ENCODE measurements at regions not wholly inside any gene's neighbourhood (a gene's known extent, or its start where the extent isn't known, plus 50 kb on each side); places are given as distances from the start of the nearest gene placed in this dataset.
"Not testable (repeated sequence)": the region's sequence is repeated elsewhere in the genome, so short reads cannot be mapped to it uniquely, and the experiment has no call there.

DNA sequence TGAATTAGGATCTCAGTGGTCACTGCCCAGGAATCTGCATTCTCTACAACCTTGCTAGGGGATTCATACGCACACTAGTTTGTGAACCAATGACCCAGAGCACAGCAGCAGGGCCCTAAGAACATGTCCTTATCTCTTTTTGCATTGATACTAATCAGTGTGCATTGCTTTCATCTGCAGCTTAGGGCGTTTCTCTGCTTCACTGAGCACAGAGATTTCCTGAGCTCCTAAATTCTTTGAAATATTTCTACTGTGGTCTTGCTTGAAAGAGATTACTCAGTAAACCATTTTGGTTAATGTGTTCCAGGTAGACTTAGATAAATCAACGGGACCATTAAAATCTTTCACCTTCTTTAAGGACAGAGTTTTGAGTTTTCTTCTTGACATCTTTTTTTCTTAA is 351.3 kb upstream of the KITLG start:
- DNase-seq = no peak

DNA sequence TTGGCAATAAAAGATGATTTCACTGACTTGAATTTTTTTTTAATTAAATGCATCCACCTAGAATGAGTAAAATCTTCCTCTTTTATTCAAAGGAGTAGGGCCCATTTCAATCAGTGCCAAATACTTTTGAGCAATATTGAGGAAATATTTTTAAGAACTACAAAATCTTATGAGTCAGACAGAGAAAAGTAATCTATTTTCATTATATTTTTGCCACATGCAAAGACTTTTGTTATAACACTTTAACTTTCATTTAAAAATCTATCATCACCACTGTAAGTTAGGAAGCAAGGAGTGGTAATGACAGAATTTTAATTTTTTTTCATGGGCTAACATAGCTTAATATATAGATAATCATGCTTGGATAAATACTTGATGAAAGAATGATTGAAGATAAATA is 345.2 kb upstream of the KITLG start:
- no peak for DNase-seq

DNA sequence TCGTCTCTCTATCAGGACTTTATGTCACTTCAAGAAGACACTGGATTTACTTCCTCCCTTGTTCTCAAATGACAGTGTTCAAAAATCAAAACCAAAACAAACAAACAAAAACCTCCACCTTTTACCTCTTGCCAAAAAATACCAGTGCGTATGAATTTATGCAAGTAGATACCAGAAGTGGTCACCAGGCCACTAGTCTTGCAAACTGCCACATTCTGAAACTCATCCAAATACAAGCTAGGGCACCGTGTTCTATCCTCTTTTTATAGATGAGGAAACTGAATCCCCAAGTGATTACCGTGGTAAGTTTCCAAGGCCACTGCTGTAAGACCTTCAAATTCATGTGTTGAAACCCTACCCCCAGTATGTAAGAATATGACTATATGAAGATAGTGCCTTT is 343.9 kb upstream of the KITLG start:
- DNase-seq = no peak

DNA sequence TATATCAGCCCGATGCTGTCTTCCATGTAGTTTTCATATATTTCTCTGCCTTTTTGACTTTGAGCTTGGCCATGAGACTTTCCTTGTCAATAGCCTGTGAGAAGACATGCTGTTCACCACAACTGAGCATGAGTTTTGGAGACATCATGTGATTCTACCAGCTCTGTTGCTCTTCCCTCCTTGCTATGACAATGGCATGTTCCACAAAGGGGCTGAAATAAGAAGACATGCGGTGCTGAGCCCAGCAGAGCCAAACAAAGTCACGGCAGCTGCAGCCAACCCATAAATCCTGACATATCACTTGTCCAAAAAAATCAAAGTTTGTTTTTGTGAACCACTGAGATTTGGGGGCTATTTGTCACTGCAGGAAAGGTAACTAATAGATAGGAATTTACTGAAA is 343.4 kb upstream of the KITLG start:
- no peak for DNase-seq

DNA sequence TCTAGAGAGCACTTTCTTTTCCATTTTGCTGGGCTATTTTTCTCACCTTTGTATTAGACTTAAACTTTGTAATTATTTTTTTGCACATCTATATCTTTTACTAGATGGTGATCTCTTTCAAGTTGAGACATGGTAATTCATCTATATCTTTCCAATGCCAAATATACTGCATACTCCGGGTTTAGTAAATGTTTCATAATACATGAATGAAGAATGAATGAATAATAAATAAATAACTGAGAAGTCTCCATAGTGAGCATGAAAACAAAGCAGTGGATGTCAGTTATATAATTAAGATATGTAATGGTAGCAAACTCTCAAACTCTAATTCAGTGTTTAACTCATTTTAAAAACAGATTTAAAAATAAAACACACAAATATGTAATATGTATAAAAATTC is 342.5 kb upstream of the KITLG start:
- DNase-seq = no peak

DNA sequence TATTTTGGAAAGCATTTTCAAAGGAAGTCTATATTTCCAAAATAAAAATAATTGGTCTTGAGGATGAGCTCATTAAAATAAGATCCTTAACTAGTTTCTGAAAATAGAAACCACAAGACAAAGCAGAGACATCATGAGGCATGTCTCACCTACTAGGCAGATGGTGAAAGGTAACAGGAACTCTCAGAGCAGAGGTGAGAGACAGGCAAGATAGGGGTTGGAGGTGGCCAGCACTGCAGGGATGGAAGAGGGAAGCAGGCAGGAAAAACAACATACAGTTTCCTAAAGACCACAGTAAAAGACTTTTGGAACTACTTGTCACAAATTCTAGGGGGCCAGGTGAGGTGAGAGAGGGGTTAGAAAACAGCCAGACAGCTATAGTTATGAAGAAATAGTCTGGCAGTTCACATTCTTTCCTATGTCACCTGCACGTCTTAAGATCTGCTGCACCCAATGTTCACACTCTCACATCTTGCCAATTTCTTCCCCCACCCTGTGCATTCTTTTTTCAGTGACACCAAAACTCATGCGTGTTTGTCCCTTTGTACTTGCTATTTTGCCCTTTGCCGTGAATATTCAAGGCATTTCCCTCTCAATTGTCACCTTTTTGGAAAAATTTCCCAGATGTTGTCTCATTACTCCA is 341.7 kb upstream of the KITLG start:
- no peak for DNase-seq

DNA sequence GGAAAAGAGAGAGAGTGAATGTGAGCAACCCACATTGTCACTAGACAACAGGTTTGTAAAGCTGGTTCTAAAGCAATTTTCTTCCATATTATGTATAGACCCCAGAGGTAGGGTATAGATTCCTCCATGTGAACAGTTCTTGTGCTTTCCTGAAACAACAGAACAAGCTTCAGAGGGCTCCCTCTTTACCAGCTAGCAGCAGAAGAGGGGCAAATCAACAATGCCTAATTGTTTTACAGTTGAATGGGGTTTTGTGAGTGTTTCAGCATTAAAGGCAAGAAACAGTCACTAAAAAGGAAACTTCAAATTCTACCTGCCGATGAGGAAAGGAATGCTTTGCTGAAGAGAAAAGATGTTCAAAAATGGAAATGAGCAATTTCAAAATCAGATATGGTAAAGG is 341.2 kb upstream of the KITLG start:
- no peak for DNase-seq

DNA sequence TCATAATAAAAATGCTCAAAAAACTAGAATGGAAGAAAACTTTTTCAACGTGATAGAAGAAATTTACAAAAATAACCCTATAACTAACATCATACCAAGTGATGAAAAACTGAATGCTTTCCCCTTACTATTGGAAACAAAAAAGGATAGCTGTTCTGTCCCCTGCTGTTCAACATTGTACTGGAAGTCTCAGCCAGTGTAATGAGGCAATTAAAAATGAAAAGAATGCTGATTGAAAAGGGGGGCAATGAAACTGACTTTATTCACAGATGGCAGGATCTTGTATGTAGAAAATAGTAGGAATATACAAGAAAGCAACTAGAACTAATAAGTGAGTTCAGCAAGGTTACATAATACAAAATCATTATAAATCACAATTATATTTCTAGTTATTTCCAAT is 337.9 kb upstream of the KITLG start:
- no peak for DNase-seq

DNA sequence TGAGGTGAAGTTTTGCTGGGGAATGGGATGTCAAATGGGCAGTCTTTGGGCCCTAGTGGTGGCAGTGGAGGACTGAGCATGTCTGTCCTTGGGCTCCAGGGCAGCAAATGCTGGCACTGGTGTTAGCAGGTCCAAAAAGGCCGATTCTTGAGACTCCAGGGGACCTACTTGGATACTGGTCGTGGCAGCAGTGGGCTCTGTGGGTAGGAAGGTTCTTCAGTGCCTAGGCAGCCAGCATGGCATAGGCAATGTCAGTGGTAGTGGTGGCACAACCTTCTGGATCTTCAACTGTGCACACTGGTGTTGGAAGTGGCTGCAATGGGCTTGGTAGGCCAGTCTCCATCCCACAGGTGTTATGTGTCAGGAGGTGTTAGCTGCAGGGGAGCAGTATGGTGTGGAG is 334.7 kb upstream of the KITLG start:
- DNase-seq = no peak

DNA sequence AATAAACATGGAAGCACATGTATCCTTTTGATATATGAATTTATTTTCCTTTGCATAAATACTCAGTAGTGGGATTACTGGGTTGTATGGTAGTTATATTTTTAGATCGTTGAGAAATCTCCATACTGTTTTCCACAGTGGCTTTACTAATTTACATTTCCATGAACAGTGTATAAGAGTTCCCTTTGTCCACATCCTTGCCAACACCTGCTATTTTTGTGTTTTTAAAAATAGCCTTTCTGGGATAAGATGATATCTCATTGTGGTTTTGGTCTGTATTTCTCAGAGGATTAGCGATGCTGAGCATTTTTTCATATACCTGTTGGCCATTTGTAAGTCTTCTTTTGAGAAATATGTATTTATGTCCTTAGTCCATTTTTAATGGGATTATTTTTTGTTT is 329.2 kb upstream of the KITLG start:
- no peak for DNase-seq

DNA sequence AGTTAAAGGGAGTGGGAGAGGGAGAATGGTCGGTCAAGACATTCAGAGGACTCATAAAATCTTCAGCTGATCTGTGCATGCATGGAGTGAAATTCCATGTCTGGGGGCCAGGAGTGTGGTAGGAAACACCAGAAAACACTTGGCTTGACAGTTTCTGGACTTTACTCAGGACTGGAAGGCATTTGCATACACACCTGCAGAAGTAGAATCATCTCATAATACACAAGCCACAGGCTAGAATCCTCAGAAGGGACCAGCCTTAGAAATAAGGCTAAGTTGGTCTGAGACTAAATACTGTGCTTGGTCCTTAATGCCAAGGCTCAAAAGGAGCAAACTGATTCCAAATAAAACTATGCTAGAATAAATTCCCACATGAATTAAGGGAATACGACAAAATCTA is 328.1 kb upstream of the KITLG start:
- no peak for DNase-seq

DNA sequence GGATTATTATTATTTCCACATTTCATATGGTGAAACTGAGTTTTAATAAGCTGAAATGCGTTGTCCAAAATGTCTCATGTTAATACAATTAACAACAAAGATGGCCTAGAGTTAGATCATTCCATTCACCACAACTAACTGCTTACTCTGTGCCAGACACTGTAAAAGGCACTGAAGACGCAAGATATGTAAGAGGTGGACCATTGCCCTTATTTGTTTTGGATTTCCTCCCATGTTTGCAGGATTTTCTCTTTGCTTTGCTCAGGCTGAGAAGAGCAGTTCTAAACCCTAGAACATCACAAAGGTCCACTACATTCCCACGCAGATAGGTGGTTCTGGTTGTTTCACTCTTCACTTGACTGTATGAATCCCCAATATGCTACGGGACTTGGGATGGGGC is 324.4 kb upstream of the KITLG start:
- no peak for DNase-seq

DNA sequence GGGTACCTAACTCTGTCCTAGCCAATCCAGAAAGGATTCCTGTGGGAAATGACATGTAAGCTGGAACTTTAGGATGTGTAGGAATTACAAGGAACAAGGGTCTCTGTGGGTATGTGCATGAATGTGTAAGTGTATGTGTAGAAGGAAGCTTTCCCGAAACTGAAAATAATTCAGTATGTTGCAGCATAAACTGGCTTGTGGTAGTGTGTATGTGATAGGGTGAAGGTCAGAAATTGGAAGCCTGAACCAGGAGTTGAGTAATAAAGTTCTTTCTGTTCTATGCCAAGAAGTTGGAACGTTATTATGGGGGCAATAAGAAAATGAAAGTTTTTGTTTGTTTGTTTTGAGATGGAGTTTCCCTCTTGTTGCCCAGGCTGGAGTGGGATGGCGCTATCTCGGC is 323.1 kb upstream of the KITLG start:
- DNase-seq = no peak

DNA sequence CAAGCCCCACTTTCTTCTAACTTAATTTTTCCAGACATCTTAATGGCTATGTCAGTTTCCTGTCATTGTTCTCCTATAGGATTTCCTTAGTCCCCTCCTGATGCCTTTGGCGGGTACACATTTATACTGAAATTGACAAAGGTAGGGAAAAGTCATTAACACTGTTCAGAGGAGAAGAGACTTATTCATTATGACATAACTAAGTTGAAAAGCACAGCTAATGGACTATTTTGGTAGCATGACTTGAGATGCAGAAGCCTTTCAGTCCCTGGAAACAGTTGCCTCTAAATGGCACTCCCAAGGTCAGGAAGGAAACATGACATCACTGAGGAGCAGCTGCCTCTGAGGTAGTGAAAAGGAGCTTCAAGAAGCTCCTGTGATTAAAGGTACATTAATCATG is 317.5 kb upstream of the KITLG start:
- no peak for DNase-seq

DNA sequence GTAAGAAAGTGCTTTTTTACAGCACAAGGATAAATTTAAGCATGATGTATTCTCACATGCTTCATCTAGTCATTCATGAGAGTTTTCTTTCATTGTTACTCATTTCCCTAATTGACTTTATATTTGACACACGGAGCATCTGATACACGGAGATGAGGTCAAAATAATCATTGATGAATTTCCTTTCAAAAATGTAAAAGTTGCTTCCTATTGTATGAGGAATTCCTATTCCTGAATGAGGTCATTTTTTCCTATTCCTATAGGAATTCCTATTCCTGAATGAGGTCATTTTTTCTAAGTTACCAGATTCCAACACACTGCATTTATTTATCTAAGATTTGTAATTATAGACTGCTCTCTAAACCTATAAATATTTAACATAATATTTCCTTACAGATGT is 316.7 kb upstream of the KITLG start:
- no peak for DNase-seq

DNA sequence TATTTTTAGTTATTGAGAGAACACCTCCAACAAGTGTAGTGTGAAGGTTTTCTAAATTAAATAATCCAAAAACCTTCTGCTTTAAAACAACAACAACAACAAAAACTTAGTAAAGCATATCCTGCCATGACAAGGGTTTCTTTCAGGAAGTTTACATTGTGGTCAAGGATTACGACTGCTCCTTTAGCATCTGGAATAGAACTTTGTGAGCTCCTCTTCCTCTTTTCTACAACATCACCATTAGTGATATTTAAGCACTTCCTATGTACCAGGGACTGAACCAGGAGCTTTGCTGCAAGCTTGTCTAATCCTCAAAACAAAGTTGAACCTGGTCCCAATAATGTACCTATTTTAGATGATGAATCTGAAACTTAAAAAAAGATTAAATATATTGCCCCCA is 315.4 kb upstream of the KITLG start:
- no peak for DNase-seq

DNA sequence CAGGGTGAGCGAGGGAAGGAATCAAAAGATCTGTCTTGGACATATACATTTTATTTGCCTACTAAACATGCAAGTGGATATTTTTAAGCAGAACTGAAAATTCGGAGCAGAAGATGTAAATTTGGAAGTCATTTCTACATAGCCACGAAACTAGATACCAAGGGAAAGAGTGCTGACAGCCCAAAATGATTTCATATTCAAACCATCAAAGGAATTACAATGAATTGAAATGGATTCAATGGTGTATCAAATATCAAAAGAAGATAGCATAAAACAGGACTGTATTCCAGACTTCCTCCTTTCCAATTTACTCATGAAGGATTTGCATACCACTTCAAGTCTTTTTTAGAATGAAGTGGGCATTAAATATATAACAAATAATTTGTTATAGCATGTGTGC is 313.5 kb upstream of the KITLG start:
- no peak for DNase-seq

DNA sequence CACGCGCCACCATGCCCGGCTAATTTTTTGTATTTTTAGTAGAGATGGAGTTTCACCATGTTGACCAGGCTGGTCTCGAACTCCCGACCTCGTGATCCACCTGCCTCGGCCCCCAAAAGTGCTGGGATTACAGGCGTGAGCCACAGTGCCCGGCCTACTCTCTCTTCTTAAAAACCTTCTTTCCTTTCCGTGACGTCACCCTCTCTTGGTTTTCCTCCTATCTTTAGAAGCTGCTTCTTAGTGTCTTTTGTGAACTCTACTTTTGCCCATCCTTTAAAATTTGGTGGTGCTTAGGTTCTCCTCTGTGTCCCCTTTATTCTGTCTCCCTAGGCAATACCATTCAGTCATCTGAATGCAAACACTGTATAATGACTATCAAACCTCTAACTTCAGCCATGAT is 311.2 kb upstream of the KITLG start:
- not testable (repeated sequence) for DNase-seq

DNA sequence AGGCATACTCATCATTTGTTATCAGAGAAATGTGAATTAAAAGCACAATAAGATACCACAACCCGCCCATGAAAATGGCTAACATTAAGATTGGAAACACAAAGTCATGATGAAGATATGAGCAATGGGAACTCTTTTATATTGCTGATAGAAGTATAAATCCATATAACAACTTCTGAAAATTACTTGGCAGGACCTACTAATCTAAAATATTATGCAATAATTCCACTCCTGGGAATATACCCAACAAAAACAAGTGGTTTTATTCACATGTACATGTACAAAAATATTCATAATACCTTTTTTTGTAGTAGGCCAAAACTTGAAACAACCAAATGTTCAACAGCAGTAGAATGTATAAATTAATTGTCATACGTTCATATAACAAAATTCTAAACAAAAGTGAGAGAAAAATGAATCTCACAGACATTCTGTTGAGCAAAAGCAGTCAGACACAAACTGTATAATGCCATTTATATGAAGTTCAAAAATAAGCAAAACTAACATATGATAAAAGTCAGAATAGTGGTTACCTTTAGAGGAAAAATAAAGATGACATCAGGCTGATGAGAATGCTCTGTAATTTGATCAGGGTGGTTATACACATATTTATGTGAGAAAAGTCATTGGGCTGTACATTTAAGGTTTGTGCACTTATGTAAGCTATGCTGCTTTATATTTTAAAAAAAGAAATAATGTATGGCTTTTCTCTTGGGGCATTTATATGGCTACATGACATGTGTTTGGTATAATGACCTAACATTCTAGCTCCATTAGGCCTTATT is 309.2 kb upstream of the KITLG start:
- DNase-seq = no peak

DNA sequence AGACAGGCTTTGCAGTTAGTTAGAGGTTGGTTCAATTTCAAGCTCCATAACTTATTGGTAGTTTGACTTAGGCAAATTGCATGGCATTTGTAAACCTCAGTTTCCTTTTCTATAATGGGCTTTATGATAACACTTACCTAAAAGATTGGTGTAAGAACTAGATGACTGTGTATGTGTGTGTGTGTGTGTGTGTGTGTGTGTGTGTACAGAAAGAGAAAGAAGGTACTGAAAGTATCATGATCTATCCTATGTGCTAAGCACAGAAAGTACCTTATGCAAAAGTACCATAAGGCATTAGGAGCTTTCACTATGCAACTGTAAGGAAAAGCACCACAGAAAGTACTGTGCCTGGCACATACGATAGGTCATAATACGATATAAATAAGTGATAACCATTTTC is 304.3 kb upstream of the KITLG start:
- no peak for DNase-seq

DNA sequence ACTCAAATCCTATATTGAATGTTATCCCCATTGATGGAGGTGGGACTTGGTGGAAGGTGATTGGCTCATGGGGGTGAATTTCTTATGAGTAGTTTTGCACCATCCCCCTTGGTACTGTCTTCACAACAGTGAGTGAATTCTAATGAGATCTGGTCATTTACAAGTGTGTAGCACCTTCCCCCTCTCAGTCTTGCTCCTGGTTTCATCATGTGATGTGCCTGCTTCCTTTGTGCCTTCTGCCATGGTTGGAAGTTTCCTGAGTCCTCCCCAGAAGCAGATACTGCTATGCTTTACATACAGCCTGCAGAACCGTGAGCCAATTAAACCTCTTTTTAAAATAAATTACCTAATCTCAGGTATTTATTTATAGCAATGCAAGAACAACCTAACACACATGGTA is 302.4 kb upstream of the KITLG start:
- no peak for DNase-seq

DNA sequence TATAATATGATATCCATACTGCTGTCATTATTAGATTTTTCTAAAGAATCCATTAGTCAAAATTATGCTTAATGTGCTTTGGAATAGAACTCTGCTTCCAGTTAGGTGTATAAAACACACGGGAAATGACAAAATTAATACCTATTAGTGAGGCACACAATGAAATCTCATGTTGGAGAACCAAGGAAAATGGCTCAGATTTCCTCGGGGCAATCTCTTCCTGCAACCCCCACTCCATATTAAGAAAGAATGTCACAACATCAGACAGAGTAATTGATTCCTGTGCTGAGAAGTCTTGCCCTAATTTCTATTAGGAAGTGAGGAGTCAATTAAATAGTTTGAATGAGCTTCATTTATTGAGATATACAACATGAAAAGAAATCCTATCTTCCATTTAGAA is 299.8 kb upstream of the KITLG start:
- DNase-seq = no peak

DNA sequence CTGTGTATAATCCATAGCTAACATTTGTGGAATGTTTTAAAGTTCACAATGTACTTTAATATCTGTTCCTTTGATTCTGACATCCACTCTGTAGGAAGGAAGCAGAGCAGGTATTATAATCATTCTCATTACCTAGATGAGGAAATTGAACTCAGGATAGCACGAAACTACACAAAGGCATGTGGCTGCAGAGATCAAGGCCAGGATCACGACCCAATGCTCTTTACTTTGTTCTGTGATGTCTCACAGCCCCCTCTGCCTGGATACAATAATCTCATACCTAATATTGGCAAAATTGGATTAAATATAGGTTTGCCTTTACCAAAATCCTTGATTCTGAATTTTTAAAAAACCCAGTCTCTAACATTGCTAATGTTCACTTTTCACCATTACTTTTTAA is 298.0 kb upstream of the KITLG start:
- no peak for DNase-seq

DNA sequence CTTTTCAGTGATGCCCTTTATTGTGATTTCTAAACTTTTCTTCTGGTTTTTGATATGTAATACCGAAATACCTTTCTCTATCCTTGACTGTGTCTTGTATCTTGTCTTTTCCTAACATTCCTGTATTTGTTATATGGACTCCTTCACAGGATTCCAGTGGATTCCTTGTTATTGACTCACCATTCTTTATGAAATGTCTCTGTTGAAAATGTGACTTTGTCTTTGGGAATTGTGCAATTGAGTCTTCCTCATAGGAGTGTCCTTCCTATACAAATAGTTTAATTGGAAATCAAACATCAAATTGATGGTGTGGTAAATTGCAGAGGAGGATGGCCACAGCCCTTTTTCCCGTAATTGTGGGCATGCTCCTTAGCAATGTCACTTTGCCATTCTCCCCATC is 296.6 kb upstream of the KITLG start:
- no peak for DNase-seq
